ENCODE measurements at regions not wholly inside any gene's neighbourhood (a gene's known extent, or its start where the extent isn't known, plus 50 kb on each side); places are given as distances from the start of the nearest gene placed in this dataset.

GRCh38 chrX:45760187-45760742, 559.6 kb upstream of the DIPK2B start:
- H3K27me3 Mint-ChIP-seq (ENCODE audit: insufficient read depth, unreplicated experiment) = peaks cover 32% of the 10 kb centered on the region
- ChIA-PET POLR2A (interaction anchor here (0.5 to 19.2 kb wide), 9 partner anchors 9 to 243 kb away, joined by 3 to 408 read pairs (median 5); no protein-coding TSS in a partner anchor), CTCF (interaction anchor here (0.7 to 1.5 kb wide), 3 partner anchors 9 to 438 kb away, joined by 4 read pairs; no protein-coding TSS in a partner anchor)
- peak overlapping the region; percentile 3 for H3K4me3 Mint-ChIP-seq (ENCODE audit: unreplicated experiment)
- peak overlapping the region; percentile 4 for H3K27ac Mint-ChIP-seq (ENCODE audit: low read depth, unreplicated experiment)
- TF ChIP-seq, protein P1, sequence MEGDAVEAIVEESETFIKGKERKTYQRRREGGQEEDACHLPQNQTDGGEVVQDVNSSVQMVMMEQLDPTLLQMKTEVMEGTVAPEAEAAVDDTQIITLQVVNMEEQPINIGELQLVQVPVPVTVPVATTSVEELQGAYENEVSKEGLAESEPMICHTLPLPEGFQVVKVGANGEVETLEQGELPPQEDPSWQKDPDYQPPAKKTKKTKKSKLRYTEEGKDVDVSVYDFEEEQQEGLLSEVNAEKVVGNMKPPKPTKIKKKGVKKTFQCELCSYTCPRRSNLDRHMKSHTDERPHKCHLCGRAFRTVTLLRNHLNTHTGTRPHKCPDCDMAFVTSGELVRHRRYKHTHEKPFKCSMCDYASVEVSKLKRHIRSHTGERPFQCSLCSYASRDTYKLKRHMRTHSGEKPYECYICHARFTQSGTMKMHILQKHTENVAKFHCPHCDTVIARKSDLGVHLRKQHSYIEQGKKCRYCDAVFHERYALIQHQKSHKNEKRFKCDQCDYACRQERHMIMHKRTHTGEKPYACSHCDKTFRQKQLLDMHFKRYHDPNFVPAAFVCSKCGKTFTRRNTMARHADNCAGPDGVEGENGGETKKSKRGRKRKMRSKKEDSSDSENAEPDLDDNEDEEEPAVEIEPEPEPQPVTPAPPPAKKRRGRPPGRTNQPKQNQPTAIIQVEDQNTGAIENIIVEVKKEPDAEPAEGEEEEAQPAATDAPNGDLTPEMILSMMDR (IDR thresholded peaks at IDR 0.05; ENCODE audit: unreplicated experiment) = no peak
- peaks cover 42% of the 10 kb centered on the region for H3K36me3 Mint-ChIP-seq (ENCODE audit: insufficient read depth, unreplicated experiment)
- no peak for DNase-seq (ENCODE audit: unreplicated experiment)
- H3K9me3 Mint-ChIP-seq (ENCODE audit: unreplicated experiment) = no peaks in the 10 kb centered on the region
- no TSS peak for BruUV-seq (replicated peaks)
- intact Hi-C loops (cut with micrococcal nuclease) = no loop called here
- peaks cover 35% of the 10 kb centered on the region for H3K4me1 Mint-ChIP-seq (ENCODE audit: insufficient read depth, unreplicated experiment)

- Mint-ChIP-seq H3K4me1 (ENCODE audit: insufficient read depth, unreplicated experiment) (peaks cover 35% of the 10 kb centered on the region), H3K27me3 (ENCODE audit: insufficient read depth, unreplicated experiment) (peaks cover 25% of the 10 kb centered on the region), H3K9me3 (ENCODE audit: unreplicated experiment) (no peaks in the 10 kb centered on the region), H3K27ac (ENCODE audit: low read depth, unreplicated experiment) (peak overlapping the region; percentile 77), H3K4me3 (ENCODE audit: unreplicated experiment) (peak overlapping the region; percentile 45), H3K36me3 (ENCODE audit: insufficient read depth, unreplicated experiment) (peaks cover 42% of the 10 kb centered on the region)
- DNase-seq (ENCODE audit: unreplicated experiment) = no peak
- TF ChIP-seq, protein P1 (IDR thresholded peaks at IDR 0.05; ENCODE audit: unreplicated experiment) = no peak
- TSS peak; percentile 95 for BruUV-seq (replicated peaks)
- CTCF ChIA-PET = interaction anchor here (0.7 to 1.5 kb wide), 2 partner anchors 11 to 280 kb away, joined by 3 to 4 read pairs; no protein-coding TSS in a partner anchor
- POLR2A ChIA-PET = interaction anchor here (0.7 to 19.2 kb wide), 7 partner anchors 9 to 349 kb away, joined by 3 to 408 read pairs (median 4); no protein-coding TSS in a partner anchor
- intact Hi-C loops (cut with micrococcal nuclease) = loop anchor here (1.0 kb wide), 1 partner anchor 49 kb away; no protein-coding TSS in a partner anchor
Measured at GRCh38 chrX:45758738-45759397, 558.2 kb upstream of the DIPK2B start.

GRCh38 chrX:45758319-45758718, 557.6 kb upstream of the DIPK2B start:
- H3K4me3 Mint-ChIP-seq (ENCODE audit: unreplicated experiment) = peak overlapping the region; percentile 45
- CTCF ChIA-PET = interaction anchor here (0.7 kb wide), 1 partner anchor 280 kb away, joined by 3 read pairs; no protein-coding TSS in a partner anchor
- DNase-seq (ENCODE audit: unreplicated experiment) = peak; percentile 68
- H3K27me3 Mint-ChIP-seq (ENCODE audit: insufficient read depth, unreplicated experiment) = peaks cover 25% of the 10 kb centered on the region
- peaks cover 36% of the 10 kb centered on the region for H3K36me3 Mint-ChIP-seq (ENCODE audit: insufficient read depth, unreplicated experiment)
- TF ChIP-seq, protein P1 (IDR thresholded peaks at IDR 0.05; ENCODE audit: unreplicated experiment) = no peak
- BruUV-seq (replicated peaks) = no TSS peak
- POLR2A ChIA-PET = interaction anchor here (0.7 to 19.2 kb wide), 9 partner anchors 8 to 349 kb away, joined by 3 to 408 read pairs (median 3); no protein-coding TSS in a partner anchor
- intact Hi-C loops (cut with micrococcal nuclease) = no loop called here
- H3K27ac Mint-ChIP-seq (ENCODE audit: low read depth, unreplicated experiment) = peak overlapping the region; percentile 77
- peaks cover 35% of the 10 kb centered on the region for H3K4me1 Mint-ChIP-seq (ENCODE audit: insufficient read depth, unreplicated experiment)
- no peaks in the 10 kb centered on the region for H3K9me3 Mint-ChIP-seq (ENCODE audit: unreplicated experiment)

- peaks cover 35% of the 10 kb centered on the region for H3K4me1 Mint-ChIP-seq (ENCODE audit: insufficient read depth, unreplicated experiment)
- BruUV-seq (replicated peaks) = no TSS peak
- H3K36me3 Mint-ChIP-seq (ENCODE audit: insufficient read depth, unreplicated experiment) = peaks cover 26% of the 10 kb centered on the region
- no peak overlapping the region for H3K4me3 Mint-ChIP-seq (ENCODE audit: unreplicated experiment)
- intact Hi-C loops (cut with micrococcal nuclease) = no loop called here
- no peaks in the 10 kb centered on the region for H3K9me3 Mint-ChIP-seq (ENCODE audit: unreplicated experiment)
- TF ChIP-seq, protein P1 (IDR thresholded peaks at IDR 0.05; ENCODE audit: unreplicated experiment) = no peak
- ChIA-PET CTCF (interaction anchor here (1.0 kb wide), 1 partner anchor 67 kb away, joined by 3 read pairs; no protein-coding TSS in a partner anchor), POLR2A (interaction anchor here (0.8 to 19.2 kb wide), 4 partner anchors 10 to 46 kb away, joined by 3 to 408 read pairs (median 3); no protein-coding TSS in a partner anchor)
- no peak for DNase-seq (ENCODE audit: unreplicated experiment)
- H3K27me3 Mint-ChIP-seq (ENCODE audit: insufficient read depth, unreplicated experiment) = peaks cover 22% of the 10 kb centered on the region
- H3K27ac Mint-ChIP-seq (ENCODE audit: low read depth, unreplicated experiment) = peak overlapping the region; percentile 4
Measured at GRCh38 chrX:45757272-45757671, 556.6 kb upstream of the DIPK2B start.
